IMR-90 (cell line): ENCODE measurements at regions not wholly inside any gene's neighbourhood (a gene's known extent, or its start where the extent isn't known, plus 50 kb on each side); places are given as distances from the start of the nearest gene placed in this dataset.

Source experiments
- ATAC-seq: fragments of 200-7000 bp; cut with Tn5 transposase; 2 replicates; pipeline ENCODE4 v1.9.1; 2020; ENCODE audit warnings: low read depth, mild to moderate bottlenecking, moderate library complexity
- BruUV-seq: library from RNA; stranded (reverse); fragments of 400-500 nt; replicated peaks from 2 replicates; lab custom pipeline; 2021; lab: Mats Ljungman, UMichigan
- CTCF ChIA-PET: fragments of 300-600 bp; formaldehyde crosslinking; extraction: SDS; loops from one replicate; lab custom pipeline; 2021; ENCODE audit warnings: antibody characterized with exemption; lab: Yijun Ruan, JAX
- POLR2A ChIA-PET: fragments of 300-600 bp; sonication (Branson Sonifier 250); formaldehyde crosslinking; loops from one replicate; lab custom pipeline; 2022; ENCODE audit warnings: antibody characterized with exemption; ENCODE audit not compliant: unreplicated experiment; lab: Charles Lee
- DNase-seq: peaks from one replicate; pipeline ENCODE4 v3.0.0; 2013
- H2AFZ ChIP-seq: replicated peaks from 2 replicates; pipeline ENCODE3; 2013; ENCODE audit warnings: low read length, mild to moderate bottlenecking; ENCODE audit not compliant: poor library complexity
- H2AK5ac ChIP-seq: 2 replicates; pipeline ENCODE4 v1.6.1; 2013; ENCODE audit warnings: low read depth, low read length, inconsistent platforms
- H2AK9ac ChIP-seq: replicated peaks from 2 replicates; pipeline ENCODE3; 2013; ENCODE audit warnings: mild to moderate bottlenecking, low read depth, low read length, moderate library complexity; ENCODE audit not compliant: poor library complexity
- H2BK120ac ChIP-seq: 2 replicates; pipeline ENCODE4 v1.6.1; 2013; ENCODE audit warnings: low read depth, low read length, inconsistent platforms
- H2BK15ac ChIP-seq: 3 replicates; pipeline ENCODE4 v1.6.1; 2013; ENCODE audit warnings: low read depth, low read length, inconsistent platforms
- H2BK20ac ChIP-seq: 2 replicates; pipeline ENCODE4 v1.6.1; 2013; ENCODE audit warnings: low read depth, mild to moderate bottlenecking, inconsistent platforms, low read length, moderate library complexity
- H2BK5ac ChIP-seq: 2 replicates; pipeline ENCODE4 v1.6.1; 2013; ENCODE audit warnings: mild to moderate bottlenecking, low read depth, low read length, inconsistent platforms; ENCODE audit not compliant: poor library complexity, severe bottlenecking
- H3K14ac ChIP-seq: replicated peaks from 2 replicates; pipeline ENCODE4 v1.6.1; 2013; ENCODE audit warnings: low read depth, low read length, inconsistent platforms
- H3K18ac ChIP-seq: 2 replicates; pipeline ENCODE4 v1.6.1; 2013; ENCODE audit warnings: low read depth, low read length, control low read depth
- H3K23ac ChIP-seq: 2 replicates; pipeline ENCODE4 v1.6.1; 2013; ENCODE audit warnings: low read depth, low read length, inconsistent platforms
- H3K27ac ChIP-seq: 2 replicates; pipeline ENCODE4 v1.5.1; 2013; ENCODE audit warnings: mild to moderate bottlenecking, control low read depth, low read length; ENCODE audit not compliant: insufficient read depth
- H3K27me3 ChIP-seq: 2 replicates; pipeline ENCODE4 v1.6.1; 2013; ENCODE audit warnings: low read length; ENCODE audit not compliant: control insufficient read depth, insufficient read depth
- H3K36me3 ChIP-seq: 2 replicates; pipeline ENCODE4 v1.6.1; 2013; ENCODE audit warnings: low read length, mixed read lengths; ENCODE audit not compliant: control insufficient read depth, insufficient read depth
- H3K4ac ChIP-seq: 2 replicates; pipeline ENCODE4 v1.6.1; 2013; ENCODE audit warnings: low read depth, low read length, inconsistent platforms
- H3K4me1 ChIP-seq: 2 replicates; pipeline ENCODE4 v1.6.1; 2013; ENCODE audit warnings: low read length, mixed read lengths; ENCODE audit not compliant: control insufficient read depth, insufficient read depth
- H3K4me2 ChIP-seq: 2 replicates; pipeline ENCODE4 v1.6.1; 2013; ENCODE audit warnings: low read depth, mild to moderate bottlenecking, control low read depth, low read length, moderate library complexity
- H3K4me3 ChIP-seq: 2 replicates; pipeline ENCODE4 v1.5.1; 2013; ENCODE audit warnings: low read depth, mild to moderate bottlenecking, control low read depth, low read length, moderate library complexity; ENCODE audit not compliant: insufficient read depth
- H3K56ac ChIP-seq: 2 replicates; pipeline ENCODE4 v1.6.1; 2013; ENCODE audit warnings: low read length, inconsistent platforms; ENCODE audit not compliant: insufficient read depth; ENCODE audit errors: extremely low read depth
- H3K79me1 ChIP-seq, 2 experiments: 2 replicates each; pipeline ENCODE4 v1.6.1; 2013; ENCODE audit warnings: low read length in 2 of 2, inconsistent platforms in 1 of 2, low read depth in 1 of 2
- H3K9ac ChIP-seq: 2 replicates; pipeline ENCODE4 v1.6.1; 2013; ENCODE audit warnings: low read depth, low read length, control low read depth
- H3K9me1 ChIP-seq: 2 replicates; pipeline ENCODE4 v1.6.1; 2013; ENCODE audit warnings: low read length, inconsistent platforms; ENCODE audit not compliant: insufficient read depth
- H3K9me3 ChIP-seq: 2 replicates; pipeline ENCODE4 v1.6.1; 2013; ENCODE audit warnings: low read length; ENCODE audit not compliant: control insufficient read depth, insufficient read depth
- H4K20me1 ChIP-seq: 2 replicates; pipeline ENCODE4 v1.6.1; 2013; ENCODE audit warnings: low read length, inconsistent platforms; ENCODE audit not compliant: insufficient read depth
- H4K5ac ChIP-seq: 2 replicates; pipeline ENCODE4 v1.6.1; 2013; ENCODE audit warnings: mild to moderate bottlenecking, low read depth, low read length, control low read depth
- H4K8ac ChIP-seq, 2 experiments: 2 replicates each; pipeline ENCODE4 v1.6.1; 2013; ENCODE audit warnings: low read depth in 2 of 2, low read length in 2 of 2, control low read depth in 1 of 2, inconsistent platforms in 1 of 2
- H4K91ac ChIP-seq: 2 replicates; pipeline ENCODE4 v1.6.1; 2013; ENCODE audit warnings: low read depth, low read length, inconsistent platforms; ENCODE audit not compliant: insufficient read depth
- BHLHE40 ChIP-seq: fragments of 150-350 bp; IDR thresholded peaks from 2 replicates; pipeline ENCODE4 v1.6.1; 2016; ENCODE audit warnings: mild to moderate bottlenecking, low read depth, low read length
- CEBPB ChIP-seq: IDR thresholded peaks from 2 replicates; pipeline ENCODE4 v1.6.1; 2012; ENCODE audit warnings: low read depth, low read length, improper control_type of control experiment
- CHD1 ChIP-seq: IDR thresholded peaks from 2 replicates; pipeline ENCODE4 v1.6.1; 2012; ENCODE audit warnings: low read depth, low read length, improper control_type of control experiment
- CTCF ChIP-seq: conservative IDR thresholded peaks from 2 replicates; pipeline ENCODE4 v1.5.1; 2012; ENCODE audit warnings: mild to moderate bottlenecking, low read depth, low read length, improper control_type of control experiment
- ELK1 ChIP-seq: fragments of 150-350 bp; IDR thresholded peaks from 2 replicates; pipeline ENCODE4 v1.6.1; 2016; ENCODE audit warnings: low read depth, mild to moderate bottlenecking, low read length, moderate library complexity, borderline replicate concordance
- FOS ChIP-seq: fragments of 150-350 bp; IDR thresholded peaks from 2 replicates; pipeline ENCODE4 v1.6.1; 2016; ENCODE audit warnings: low read depth, low read length
- MAFK ChIP-seq: IDR thresholded peaks from 2 replicates; pipeline ENCODE4 v1.6.1; 2012; ENCODE audit warnings: low read depth, low read length, improper control_type of control experiment
- MAZ ChIP-seq: IDR thresholded peaks from 2 replicates; pipeline ENCODE4 v1.6.1; 2012; ENCODE audit warnings: low read depth, mild to moderate bottlenecking, low read length, improper control_type of control experiment, moderate library complexity, borderline replicate concordance
- MXI1 ChIP-seq: IDR thresholded peaks from 2 replicates; pipeline ENCODE4 v1.6.1; 2012; ENCODE audit warnings: low read depth, mild to moderate bottlenecking, low read length, moderate library complexity, borderline replicate concordance
- NFE2L2 ChIP-seq: fragments of 150-350 bp; IDR thresholded peaks from 2 replicates; pipeline ENCODE4 v1.6.1; 2016; ENCODE audit warnings: low read depth, mild to moderate bottlenecking, low read length
- POLR2A ChIP-seq: IDR thresholded peaks from 2 replicates; pipeline ENCODE4 v1.6.1; 2012; ENCODE audit warnings: mild to moderate bottlenecking, low read depth, low read length
- RAD21 ChIP-seq: IDR thresholded peaks from 2 replicates; pipeline ENCODE4 v1.6.1; 2012; ENCODE audit warnings: low read length, improper control_type of control experiment
- RCOR1 ChIP-seq: IDR thresholded peaks from 2 replicates; pipeline ENCODE4 v1.6.1; 2012; ENCODE audit warnings: mild to moderate bottlenecking, low read length, improper control_type of control experiment; ENCODE audit not compliant: insufficient replicate concordance
- RFX5 ChIP-seq: IDR thresholded peaks from 2 replicates; pipeline ENCODE4 v1.8.0; 2012; ENCODE audit warnings: low read depth, mild to moderate bottlenecking, low read length, moderate library complexity
- SMC3 ChIP-seq: fragments of 150-350 bp; IDR thresholded peaks from 2 replicates; pipeline ENCODE4 v1.6.1; 2016; ENCODE audit warnings: low read depth, mild to moderate bottlenecking, antibody characterized with exemption, low read length, moderate library complexity
- USF2 ChIP-seq: fragments of 150-350 bp; IDR thresholded peaks from 2 replicates; pipeline ENCODE4 v1.6.1; 2017; ENCODE audit warnings: mild to moderate bottlenecking, antibody characterized with exemption, low read length, low read depth
- WGBS, 2 experiments: methylation state at CpG; one replicate each; pipeline versions ENCODE4 v1.1.5 to v1.1.7; 2013; ENCODE audit warnings: missing lambda C conversion rate in 2 of 2; ENCODE audit not compliant: insufficient read length in 1 of 2; ENCODE audit errors: extremely low coverage in 2 of 2; 5-methylcytosine and 5-hydroxymethylcytosine counted together
- dilution Hi-C: fragments of 300-500 bp; cut with HindIII; formaldehyde crosslinking; loops from one replicate; pipeline ENCODE4 v1.14.3; 2018; ENCODE audit warnings: low sequenced_read_pairs; ENCODE audit not compliant: unreplicated experiment
- in situ Hi-C: fragments of 300-500 bp; cut with MboI; formaldehyde crosslinking; loops from 3 replicates; pipeline ENCODE4 v1.14.3; 2019; ENCODE audit warnings: low sequenced_read_pairs, inconsistent platforms, mixed read lengths
- intact Hi-C: fragments of 100-400 bp; cut with micrococcal nuclease; formaldehyde crosslinking; loops from 2 replicates; pipeline ENCODE4 v1.10.0; 2022

GRCh38 chr4:143026459-143027170, 158.1 kb upstream of the USP38 start:
- intact Hi-C loops, result loop anchor here (5.0 kb wide), 1 partner anchor 674 kb away; no protein-coding TSS in a partner anchor
- H3K4me1 ChIP-seq, result no peaks in the 10 kb centered on the region
- no peak overlapping the region for H2BK120ac ChIP-seq
- H4K5ac ChIP-seq, result no peak overlapping the region
- no peak overlapping the region for H3K23ac ChIP-seq
- in situ Hi-C loops, result no loop called here
- H2AK9ac ChIP-seq, result no peak overlapping the region
- H3K14ac ChIP-seq, result no peak overlapping the region
- no peaks in the 10 kb centered on the region for H3K9me3 ChIP-seq
- H4K91ac ChIP-seq, result no peak overlapping the region
- no peak overlapping the region for H3K4me2 ChIP-seq
- H4K8ac ChIP-seq, result no peak overlapping the region
- no peak overlapping the region for H2BK5ac ChIP-seq
- no peaks in the 10 kb centered on the region for H3K27me3 ChIP-seq
- ATAC-seq, result peak; percentile 48; the same call in 1 of the 2 replicates
- H2BK20ac ChIP-seq, result no peak overlapping the region
- no peak overlapping the region for H3K9ac ChIP-seq
- no peak for TF ChIP-seq CEBPB
- TF ChIP-seq USF2, result no peak
- no peak for TF ChIP-seq POLR2A
- no peak for TF ChIP-seq MXI1
- no peak for TF ChIP-seq NFE2L2
- TF ChIP-seq MAZ, result no peak
- TF ChIP-seq RCOR1, result no peak
- TF ChIP-seq CTCF, result no peak
- no peak for TF ChIP-seq FOS
- no peak for TF ChIP-seq ELK1
- TF ChIP-seq SMC3, result no peak
- no peak for TF ChIP-seq RFX5
- TF ChIP-seq CHD1, result no peak
- TF ChIP-seq MAFK, result no peak
- TF ChIP-seq BHLHE40, result no peak
- no peak for TF ChIP-seq RAD21
- H3K56ac ChIP-seq, result no peak overlapping the region
- H3K9me1 ChIP-seq, result no peaks in the 10 kb centered on the region
- H3K27ac ChIP-seq, result no peak overlapping the region
- no TSS peak for BruUV-seq
- dilution Hi-C loops, result no loop called here
- no peaks in the 10 kb centered on the region for H3K36me3 ChIP-seq
- H2AK5ac ChIP-seq, result no peak overlapping the region
- no peak overlapping the region for H3K4me3 ChIP-seq
- H4K20me1 ChIP-seq, result no peaks in the 10 kb centered on the region
- no peaks in the 10 kb centered on the region for H3K79me1 ChIP-seq
- no peak overlapping the region for H3K4ac ChIP-seq
- CTCF ChIA-PET, result interaction anchor here (0.6 kb wide), 1 partner anchor 41 kb away, joined by 4 read pairs; no protein-coding TSS in a partner anchor
- H2AFZ ChIP-seq, result peak overlapping the region; percentile 17
- DNase-seq, result peak; percentile 7
- no CpG with 5 or more reads among the region's 1 CpG for WGBS, 2 experiments
- H3K18ac ChIP-seq, result no peak overlapping the region
- POLR2A ChIA-PET, result interaction anchor here (0.5 kb wide), 1 partner anchor 58 kb away, joined by 3 read pairs; no protein-coding TSS in a partner anchor
- H2BK15ac ChIP-seq, result no peak overlapping the region
